Limb (tissue), 2 donors: ENCODE measurements at regions not wholly inside any gene's neighbourhood (a gene's known extent, or its start where the extent isn't known, plus 50 kb on each side); places are given as distances from the start of the nearest gene placed in this dataset.

Experiments used
- DNase-seq, 2 donors: peaks; one replicate each; pipeline ENCODE4 v3.0.0-alpha.2; 2016; ENCODE audit errors: extremely low spot score in 2 of 2

DNA sequence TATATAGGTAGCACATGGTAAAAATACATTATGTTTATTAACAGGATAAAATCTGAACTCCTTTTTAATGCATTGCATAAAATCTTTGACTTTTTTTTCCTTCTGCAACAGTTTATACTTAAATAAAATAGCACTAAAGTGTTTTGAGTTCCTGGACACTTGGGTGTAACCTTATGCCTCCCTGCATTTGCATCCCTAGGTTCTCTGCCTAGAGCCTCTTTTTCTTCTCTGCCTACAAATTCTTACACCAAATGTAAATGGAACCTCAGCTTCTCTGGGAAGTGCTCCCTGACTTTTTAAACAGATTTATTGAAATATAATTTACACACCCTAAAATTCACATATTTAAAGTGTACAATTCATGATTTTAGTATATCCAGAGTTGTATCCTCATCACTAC lies 1017.6 kb downstream of the CNTNAP5 start:
- DNase-seq, result no peak

DNA sequence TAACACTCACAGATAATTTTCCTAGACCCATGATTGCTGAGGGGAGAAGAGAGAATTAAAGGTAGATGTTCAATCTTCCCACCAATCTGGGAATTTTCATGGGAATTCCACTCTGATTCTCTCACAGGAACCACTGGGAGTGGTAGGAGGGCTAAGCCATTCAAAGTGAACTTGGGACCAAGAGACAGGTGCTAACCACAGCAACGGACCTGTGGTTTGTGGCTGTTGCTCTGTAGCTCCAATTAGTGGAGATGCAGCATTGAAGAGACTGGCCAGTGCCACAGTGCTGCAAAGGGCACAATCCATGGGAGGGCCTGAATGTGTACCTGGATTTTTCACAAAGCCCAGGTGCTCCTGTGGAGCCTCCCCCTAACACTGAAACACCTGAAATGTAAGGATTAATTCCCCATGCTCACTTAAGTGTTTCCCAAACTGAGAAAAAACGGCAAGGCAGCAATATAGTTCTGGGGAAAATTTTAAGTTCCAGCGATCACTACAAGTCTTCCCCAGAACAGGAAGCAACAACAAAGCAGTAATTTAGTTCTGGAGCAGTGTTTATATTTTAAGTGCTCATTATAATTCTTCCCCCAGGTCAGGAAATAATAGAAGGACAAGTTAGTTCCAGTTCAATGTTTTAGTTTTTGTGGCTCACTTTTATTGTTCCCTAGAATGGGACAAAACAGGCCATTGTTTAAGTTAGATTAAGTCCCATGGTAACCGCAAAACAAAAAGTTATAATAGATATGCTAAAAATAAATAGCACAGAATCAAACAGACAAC lies 1045.8 kb downstream of the CNTNAP5 start:
- DNase-seq, result no peak

- no peak for DNase-seq
Observed at GRCh38 chr2:125073440-125073839, 1048.4 kb downstream of the CNTNAP5 start.

GRCh38 chr2:125085904-125086303 lies 1060.8 kb downstream of the CNTNAP5 start:
- DNase-seq, result no peak

DNA sequence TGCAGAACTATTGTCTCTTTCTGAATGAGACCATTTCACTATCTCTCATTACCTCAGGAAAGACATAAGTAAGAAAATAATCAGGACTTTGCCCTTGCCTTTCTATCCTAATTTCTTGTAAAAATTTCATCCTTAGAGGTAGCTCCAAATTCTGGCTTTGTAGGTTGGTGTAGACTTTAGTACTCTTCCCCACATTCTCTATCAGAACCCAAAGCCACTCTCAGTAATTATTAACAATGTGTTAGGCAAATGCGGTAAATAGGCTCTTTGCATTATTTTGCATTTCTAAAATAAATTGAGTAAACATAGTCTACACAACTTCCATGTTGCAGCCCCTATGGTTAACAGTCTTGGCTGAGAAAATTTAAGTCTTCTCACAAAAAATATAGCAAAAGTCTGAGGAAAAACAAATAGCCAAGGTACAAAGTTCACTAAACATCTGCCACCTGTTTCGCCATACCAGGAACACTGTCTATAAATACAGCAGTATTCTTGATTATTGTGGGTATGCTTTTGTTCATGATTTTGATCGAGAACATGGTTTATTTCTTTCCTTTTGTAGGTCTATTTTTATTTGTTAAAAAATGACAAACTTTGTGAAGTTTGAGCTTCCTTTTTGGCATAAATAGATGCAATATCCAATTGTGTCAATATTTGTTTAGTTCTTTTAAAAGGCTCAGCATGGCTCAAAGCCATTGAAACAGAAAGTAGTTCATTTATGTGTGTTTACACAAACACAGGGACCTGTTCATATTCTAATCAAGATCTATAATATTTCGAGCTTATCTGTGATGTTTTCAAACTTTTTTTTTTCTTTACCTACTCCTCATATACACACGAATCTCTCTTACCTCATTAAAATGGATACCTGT lies 1061.5 kb downstream of the CNTNAP5 start:
- no peak for DNase-seq

DNA sequence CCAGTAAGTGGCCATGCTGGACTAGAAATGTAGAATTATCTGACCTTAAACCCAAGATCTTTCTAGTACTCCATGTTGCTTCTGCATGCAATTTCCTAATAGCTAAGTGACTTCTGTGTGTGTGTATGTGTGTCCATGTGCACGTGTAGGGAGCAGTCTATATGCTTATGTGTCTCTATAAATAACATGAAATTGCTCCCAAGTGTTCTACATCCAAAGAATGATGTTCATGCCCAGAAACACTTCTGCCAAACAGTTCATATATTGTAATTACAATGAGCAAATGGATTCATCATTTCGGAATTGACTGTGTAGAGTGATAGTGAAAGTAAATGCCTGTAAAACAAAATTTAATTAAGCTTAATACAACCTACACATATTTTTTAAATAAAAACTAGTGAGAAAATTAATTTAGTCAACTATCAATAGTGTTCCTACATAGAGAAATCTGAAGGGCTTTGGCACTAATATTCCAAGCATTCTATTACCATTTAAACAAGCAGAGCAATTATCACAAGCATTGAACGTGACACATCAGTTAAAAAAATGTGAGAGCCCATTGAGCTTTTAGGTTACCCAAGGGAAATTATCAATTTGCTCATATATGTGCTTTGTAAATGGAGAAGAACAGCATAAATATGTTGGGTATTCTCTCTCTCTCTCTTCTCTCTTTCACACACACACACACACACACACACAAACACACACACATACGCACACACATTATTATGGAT lies 1067.4 kb downstream of the CNTNAP5 start:
- no peak for DNase-seq

- no peak for DNase-seq
Observed at GRCh38 chr2:125095826-125096225, 1070.7 kb downstream of the CNTNAP5 start.

DNA sequence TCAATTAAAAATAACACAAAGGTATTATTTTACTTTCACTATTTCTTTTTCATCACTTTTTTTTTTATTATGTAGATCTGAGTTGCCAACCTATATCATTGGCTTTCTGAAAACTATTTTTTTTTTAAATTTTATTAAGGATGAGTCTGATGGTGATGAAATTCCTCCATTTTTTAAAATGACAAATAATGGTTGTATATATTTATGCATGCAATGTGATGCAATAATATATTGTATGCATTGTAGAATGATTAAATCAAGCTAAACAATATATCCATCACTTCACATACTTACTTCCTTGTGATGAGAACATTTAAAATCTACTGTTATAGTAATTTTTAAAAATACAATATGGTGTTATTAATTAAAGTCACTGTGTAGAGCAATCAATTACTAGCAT lies 1081.6 kb downstream of the CNTNAP5 start:
- no peak for DNase-seq

DNA sequence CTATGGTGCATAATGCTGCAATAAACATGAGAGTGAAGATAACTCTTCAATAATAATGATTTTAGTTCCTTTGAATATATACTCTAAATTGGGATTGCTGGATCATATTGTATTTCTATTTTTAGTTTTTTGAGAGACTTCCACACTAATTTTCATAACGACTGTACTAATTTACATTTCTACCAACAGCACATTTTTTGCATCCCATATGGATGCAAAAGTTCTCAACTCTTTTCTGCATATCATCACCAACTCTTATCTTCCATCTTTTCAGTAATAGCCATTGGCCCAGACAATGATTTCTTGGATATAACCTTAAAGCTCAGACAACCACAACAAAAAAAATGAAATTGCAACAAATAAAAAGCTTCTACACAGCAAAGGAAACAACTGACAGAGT lies 1082.4 kb downstream of the CNTNAP5 start:
- DNase-seq, result no peak

- no peak for DNase-seq
Observed at GRCh38 chr2:125108251-125108650, 1083.2 kb downstream of the CNTNAP5 start.

GRCh38 chr2:125125902-125126301 lies 1100.8 kb downstream of the CNTNAP5 start:
- no peak for DNase-seq

DNA sequence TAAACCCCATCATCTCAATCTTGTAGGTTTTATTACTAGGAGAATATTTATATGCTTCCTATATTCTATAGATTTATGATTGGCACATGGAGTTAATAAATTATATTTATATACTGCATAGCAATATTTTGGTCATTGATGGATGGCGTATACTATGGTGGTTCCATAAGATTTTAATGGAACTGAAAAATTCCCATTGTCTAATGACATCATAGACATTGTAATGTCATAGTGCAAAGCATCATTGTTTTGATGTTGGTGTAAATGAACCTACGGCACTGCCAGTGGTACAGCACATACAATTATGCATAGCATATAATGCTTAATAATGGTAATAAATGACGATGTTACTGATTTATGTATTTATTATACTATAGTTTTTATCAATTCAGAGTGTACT lies 1135.9 kb downstream of the CNTNAP5 start:
- DNase-seq, result no peak

GRCh38 chr2:125167152-125167551 lies 1142.1 kb downstream of the CNTNAP5 start:
- DNase-seq, result no peak

DNA sequence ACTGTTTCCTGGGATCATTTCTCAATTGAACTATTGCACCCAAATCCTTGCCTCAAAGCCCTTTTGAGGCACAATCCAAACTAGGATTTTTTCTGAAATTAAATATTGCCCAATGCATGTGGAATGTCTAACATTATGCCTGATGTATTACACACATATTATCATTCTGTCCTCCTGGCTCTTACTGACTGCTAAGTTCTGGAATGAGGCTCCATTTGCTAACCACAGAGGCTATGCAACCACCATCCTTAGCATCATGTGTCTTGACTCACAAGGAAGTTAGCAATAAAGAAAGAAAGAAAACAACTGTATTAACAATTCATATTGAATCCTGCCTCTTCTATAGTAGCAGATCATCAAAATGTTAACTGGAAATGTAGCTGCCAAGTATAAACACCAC lies 1142.7 kb downstream of the CNTNAP5 start:
- no peak for DNase-seq

- DNase-seq, result no peak
Observed at GRCh38 chr2:125168442-125168841, 1143.4 kb downstream of the CNTNAP5 start.

DNA sequence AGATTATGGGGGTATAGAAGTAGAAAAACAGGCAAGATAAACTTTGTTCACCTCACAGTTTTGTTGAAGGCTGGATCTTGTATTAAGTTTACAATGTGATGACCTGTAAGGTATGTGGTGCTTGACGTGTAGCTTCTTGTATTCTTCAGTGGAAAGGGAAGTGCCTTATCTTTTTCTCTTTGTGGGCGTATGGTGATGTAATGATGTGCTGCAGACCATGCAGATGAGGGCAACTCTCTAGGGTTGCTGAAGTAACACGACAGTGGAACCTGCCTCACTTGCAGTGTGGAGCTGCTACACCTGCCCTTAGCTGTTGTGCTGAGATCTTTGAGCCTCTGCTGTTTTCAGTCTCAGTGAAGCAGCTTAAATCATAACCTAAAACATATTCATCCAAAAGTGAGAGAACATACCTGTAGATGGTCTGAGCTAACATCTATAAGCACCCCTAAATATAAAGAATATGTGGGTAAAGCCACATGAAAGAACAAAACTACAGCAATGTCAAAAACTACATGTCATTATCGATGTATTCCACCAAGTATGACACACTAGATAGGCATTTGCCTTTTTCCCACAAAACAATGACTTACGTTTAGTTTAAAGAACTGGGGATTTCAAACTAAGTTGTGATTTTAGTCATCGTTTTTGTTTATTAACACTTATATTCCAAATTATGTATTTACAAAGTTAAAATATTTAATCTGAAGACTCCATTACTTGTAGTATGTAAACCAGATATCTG lies 1144.1 kb downstream of the CNTNAP5 start:
- DNase-seq, result no peak

DNA sequence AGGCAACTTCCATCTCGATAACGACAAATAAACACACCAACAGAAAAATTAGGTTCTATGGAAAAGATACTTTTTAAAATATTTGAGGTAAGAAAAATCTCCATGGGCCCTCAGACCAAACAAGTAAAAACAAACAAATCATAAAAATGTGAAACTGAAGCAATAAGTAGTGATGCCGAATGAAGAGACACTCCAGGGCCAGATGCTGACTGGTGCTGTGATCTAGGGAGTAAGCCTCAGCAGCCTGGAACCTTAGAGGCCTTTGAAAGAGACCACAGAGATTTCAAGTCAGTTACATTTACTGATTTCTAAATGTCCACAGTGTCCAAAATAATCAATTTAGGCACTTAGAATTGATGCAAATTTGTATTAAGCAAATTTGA lies 1144.7 kb downstream of the CNTNAP5 start:
- no peak for DNase-seq

DNA sequence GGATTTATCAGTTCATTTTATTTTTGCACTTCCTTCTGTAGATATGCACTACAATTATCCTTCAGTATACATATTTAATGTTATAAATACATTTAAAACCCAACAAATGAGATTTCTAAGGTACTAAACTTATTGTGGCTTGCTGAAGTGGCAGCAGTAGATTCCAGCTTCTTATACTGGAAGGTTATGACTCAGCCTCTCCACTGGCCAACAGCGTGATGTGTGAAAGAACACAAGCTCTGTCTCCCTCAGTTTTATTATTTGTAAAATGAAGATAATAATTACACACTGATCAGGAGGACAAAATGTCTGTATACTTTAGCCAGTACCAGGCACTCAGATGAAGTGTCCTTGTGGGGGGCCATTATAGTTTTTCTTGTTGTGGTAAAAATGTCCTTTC lies 1147.1 kb downstream of the CNTNAP5 start:
- DNase-seq, result no peak

DNA sequence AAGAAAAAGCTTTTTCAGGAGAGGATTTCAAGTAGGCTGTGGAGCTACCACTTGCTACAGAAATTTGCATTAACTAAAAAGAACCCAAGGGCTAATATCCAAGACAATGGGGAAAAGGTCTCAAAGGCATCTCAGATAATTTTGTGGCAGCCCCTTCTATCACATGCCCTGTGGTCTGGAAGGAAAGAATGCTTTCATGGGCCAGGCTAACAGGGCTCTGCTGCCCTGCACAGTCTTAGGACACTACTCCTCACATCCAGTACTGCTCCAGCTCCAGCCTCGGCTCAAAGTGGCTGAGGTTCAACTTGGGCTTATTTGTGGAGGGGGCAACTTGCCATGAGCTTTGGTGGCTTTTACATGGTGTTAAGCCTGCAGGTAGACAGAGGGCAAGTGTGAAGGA lies 1150.3 kb downstream of the CNTNAP5 start:
- DNase-seq, result no peak

- DNase-seq, result no peak
Observed at GRCh38 chr2:125185691-125186270, 1160.7 kb downstream of the CNTNAP5 start.

DNA sequence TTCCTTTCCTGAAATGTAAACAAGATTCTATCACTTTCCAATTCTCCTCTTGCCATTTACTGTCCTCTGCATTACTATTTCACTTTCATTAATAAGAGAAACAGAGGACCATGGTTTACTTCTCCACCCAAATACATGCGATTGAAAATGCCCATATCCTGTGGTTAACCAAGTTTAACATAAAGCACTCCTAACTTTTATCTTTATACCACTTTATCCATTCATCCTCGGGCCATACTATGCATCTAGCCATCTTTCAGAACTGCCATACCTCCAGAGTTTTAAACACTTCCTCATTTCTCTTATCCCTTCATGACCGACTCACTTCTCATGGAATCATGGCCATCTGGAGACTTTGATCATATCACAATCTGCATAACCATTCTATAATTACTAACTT lies 1182.3 kb downstream of the CNTNAP5 start:
- no peak for DNase-seq
